ENCODE measurements at regions not wholly inside any gene's neighbourhood (a gene's known extent, or its start where the extent isn't known, plus 50 kb on each side); places are given as distances from the start of the nearest gene placed in this dataset.

DNA sequence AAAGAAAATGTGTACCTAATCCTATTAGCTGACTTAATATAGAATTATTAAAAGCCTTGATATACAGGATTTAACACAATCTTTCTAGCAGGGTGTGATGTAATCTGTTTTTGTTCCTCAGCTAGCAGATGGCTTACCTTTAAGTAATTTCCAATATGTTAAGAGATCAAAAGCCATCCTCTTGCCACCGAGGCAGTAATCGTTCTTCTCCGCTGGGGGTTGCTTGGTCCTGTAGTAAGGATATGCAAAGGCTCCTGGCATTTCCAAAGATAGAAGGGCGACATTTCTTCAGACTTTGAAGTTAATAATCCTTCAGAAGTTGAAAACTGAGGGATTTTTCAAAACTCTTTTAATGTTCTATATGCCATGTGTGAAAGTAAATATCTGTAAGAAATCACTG, 156.4 kb downstream of the FZD1 start:
- H3K36me3 Mint-ChIP-seq (ENCODE audit: low read depth, unreplicated experiment): no peaks in the 10 kb centered on the region
- no peak for DNase-seq (ENCODE audit: low spot score)
- H3K27ac Mint-ChIP-seq (ENCODE audit: unreplicated experiment): no peak overlapping the region
- no peaks in the 10 kb centered on the region for H3K4me1 Mint-ChIP-seq (ENCODE audit: unreplicated experiment)
- TF ChIP-seq, protein P1, sequence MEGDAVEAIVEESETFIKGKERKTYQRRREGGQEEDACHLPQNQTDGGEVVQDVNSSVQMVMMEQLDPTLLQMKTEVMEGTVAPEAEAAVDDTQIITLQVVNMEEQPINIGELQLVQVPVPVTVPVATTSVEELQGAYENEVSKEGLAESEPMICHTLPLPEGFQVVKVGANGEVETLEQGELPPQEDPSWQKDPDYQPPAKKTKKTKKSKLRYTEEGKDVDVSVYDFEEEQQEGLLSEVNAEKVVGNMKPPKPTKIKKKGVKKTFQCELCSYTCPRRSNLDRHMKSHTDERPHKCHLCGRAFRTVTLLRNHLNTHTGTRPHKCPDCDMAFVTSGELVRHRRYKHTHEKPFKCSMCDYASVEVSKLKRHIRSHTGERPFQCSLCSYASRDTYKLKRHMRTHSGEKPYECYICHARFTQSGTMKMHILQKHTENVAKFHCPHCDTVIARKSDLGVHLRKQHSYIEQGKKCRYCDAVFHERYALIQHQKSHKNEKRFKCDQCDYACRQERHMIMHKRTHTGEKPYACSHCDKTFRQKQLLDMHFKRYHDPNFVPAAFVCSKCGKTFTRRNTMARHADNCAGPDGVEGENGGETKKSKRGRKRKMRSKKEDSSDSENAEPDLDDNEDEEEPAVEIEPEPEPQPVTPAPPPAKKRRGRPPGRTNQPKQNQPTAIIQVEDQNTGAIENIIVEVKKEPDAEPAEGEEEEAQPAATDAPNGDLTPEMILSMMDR (IDR thresholded peaks at IDR 0.05; ENCODE audit: unreplicated experiment): no peak
- no peaks in the 10 kb centered on the region for H3K27me3 Mint-ChIP-seq (ENCODE audit: unreplicated experiment)
- no peaks in the 10 kb centered on the region for H3K9me3 Mint-ChIP-seq (ENCODE audit: unreplicated experiment)
- no peak overlapping the region for H3K4me3 Mint-ChIP-seq (ENCODE audit: unreplicated experiment)

DNA sequence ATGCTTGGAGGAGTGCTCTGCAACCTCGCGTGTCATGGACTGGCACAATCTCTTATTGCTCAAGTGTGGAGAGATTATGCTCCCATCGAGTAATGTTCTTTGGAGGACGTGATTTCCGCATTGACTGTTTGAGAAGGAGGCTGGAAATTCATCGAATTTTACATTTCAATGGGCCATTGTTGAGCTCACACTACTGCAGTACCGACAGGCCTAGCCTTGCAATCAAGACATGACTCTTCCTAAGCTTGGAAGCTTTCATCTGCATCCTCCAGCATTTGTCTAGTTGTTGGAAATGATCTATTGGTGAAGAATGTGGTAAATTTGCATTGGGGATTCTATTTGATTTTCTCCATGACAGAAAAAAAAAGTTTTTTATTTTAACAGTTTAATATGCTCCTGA, 156.8 kb downstream of the FZD1 start:
- H3K27me3 Mint-ChIP-seq (ENCODE audit: unreplicated experiment): no peaks in the 10 kb centered on the region

DNA sequence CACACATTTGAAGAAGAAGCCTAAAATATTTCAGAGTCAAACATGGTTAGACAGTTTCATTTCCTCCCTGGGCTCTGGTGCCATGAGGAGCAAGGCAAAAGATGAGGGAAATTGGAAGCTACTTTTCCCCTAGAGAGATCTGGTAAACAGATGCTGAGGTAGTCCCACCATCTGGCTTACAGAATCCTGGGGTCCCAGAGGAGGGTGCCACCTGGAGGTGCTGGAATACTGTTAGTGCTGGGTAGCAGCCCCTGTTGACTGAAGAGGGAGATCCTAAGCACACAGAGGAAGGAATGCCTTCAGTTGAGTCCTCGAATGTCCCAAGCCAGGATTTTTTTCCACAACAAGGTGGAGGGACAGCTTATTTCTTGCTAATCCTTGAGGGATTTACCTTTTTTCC, 160.1 kb downstream of the FZD1 start:
- Mint-ChIP-seq H3K36me3 (ENCODE audit: low read depth, unreplicated experiment) (no peaks in the 10 kb centered on the region), H3K27ac (ENCODE audit: unreplicated experiment) (no peak overlapping the region), H3K27me3 (ENCODE audit: unreplicated experiment) (no peaks in the 10 kb centered on the region), H3K4me1 (ENCODE audit: unreplicated experiment) (no peaks in the 10 kb centered on the region), H3K9me3 (ENCODE audit: unreplicated experiment) (no peaks in the 10 kb centered on the region), H3K4me3 (ENCODE audit: unreplicated experiment) (no peak overlapping the region)
- no peak for DNase-seq (ENCODE audit: low spot score)
- TF ChIP-seq, protein P1 (IDR thresholded peaks at IDR 0.05; ENCODE audit: unreplicated experiment): no peak

More for the DNA sequence above, 156.8 kb downstream of the FZD1 start:
- no peaks in the 10 kb centered on the region for H3K4me1 Mint-ChIP-seq (ENCODE audit: unreplicated experiment)
- no peaks in the 10 kb centered on the region for H3K36me3 Mint-ChIP-seq (ENCODE audit: low read depth, unreplicated experiment)
- H3K4me3 Mint-ChIP-seq (ENCODE audit: unreplicated experiment): no peak overlapping the region
- no peak for DNase-seq (ENCODE audit: low spot score)
- no peak overlapping the region for H3K27ac Mint-ChIP-seq (ENCODE audit: unreplicated experiment)
- H3K9me3 Mint-ChIP-seq (ENCODE audit: unreplicated experiment): no peaks in the 10 kb centered on the region
- TF ChIP-seq, protein P1 (IDR thresholded peaks at IDR 0.05; ENCODE audit: unreplicated experiment): no peak

DNA sequence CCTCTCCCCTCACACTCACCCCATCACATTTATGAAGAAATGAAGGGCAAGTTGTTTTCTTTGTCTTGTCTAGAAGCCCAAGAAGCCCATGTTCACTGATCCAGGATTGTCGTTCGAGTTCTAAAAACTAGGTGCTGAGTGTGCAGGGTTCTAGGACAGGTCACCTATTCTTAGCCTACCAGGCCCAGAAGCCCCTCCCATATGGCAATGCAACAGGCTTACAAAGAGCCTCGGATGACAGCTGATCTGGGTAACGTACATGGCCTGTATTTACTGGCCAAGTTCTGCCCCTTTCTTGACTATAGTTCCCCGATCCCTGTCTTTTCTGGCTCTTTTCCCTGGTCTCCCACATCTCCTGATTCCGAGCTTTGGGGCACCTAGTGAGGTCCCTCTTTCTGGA, 160.9 kb downstream of the FZD1 start:
- Mint-ChIP-seq H3K4me3 (ENCODE audit: unreplicated experiment) (no peak overlapping the region), H3K27me3 (ENCODE audit: unreplicated experiment) (no peaks in the 10 kb centered on the region), H3K27ac (ENCODE audit: unreplicated experiment) (no peak overlapping the region), H3K9me3 (ENCODE audit: unreplicated experiment) (no peaks in the 10 kb centered on the region), H3K36me3 (ENCODE audit: low read depth, unreplicated experiment) (no peaks in the 10 kb centered on the region), H3K4me1 (ENCODE audit: unreplicated experiment) (no peaks in the 10 kb centered on the region)
- no peak for DNase-seq (ENCODE audit: low spot score)
- TF ChIP-seq, protein P1 (IDR thresholded peaks at IDR 0.05; ENCODE audit: unreplicated experiment): no peak

DNA sequence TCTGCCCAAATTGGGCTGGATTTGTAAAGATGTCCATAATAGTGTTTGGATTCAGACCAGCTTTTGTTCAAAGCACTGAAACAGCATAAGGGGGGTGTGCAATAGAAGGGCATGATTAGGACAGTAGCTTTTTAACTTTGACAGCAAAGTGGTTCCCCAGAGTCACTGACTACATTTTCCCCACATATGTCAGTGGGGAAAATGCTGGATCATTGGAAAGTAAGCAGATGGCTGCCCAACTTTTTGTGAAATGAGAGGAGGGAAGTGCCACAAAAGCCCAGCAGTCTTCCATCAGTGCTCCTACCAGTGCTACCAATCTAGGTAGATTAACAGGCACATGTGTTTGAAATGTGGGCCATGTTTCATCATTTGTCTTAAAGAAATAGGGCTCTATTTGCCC, 162.8 kb downstream of the FZD1 start:
- Mint-ChIP-seq H3K9me3 (ENCODE audit: unreplicated experiment) (no peaks in the 10 kb centered on the region), H3K4me1 (ENCODE audit: unreplicated experiment) (no peaks in the 10 kb centered on the region), H3K36me3 (ENCODE audit: low read depth, unreplicated experiment) (no peaks in the 10 kb centered on the region), H3K27me3 (ENCODE audit: unreplicated experiment) (no peaks in the 10 kb centered on the region), H3K27ac (ENCODE audit: unreplicated experiment) (no peak overlapping the region), H3K4me3 (ENCODE audit: unreplicated experiment) (no peak overlapping the region)
- TF ChIP-seq, protein P1 (IDR thresholded peaks at IDR 0.05; ENCODE audit: unreplicated experiment): no peak
- no peak for DNase-seq (ENCODE audit: low spot score)
